RWPE1 (cell line): ENCODE measurements at regions not wholly inside any gene's neighbourhood (a gene's known extent, or its start where the extent isn't known, plus 50 kb on each side); places are given as distances from the start of the nearest gene placed in this dataset.

Source experiments
- CTCF ChIA-PET: fragments of 350-600 bp; sonication (Branson Sonifier 250); formaldehyde crosslinking; extraction: SDS; loops from one replicate; lab custom pipeline; 2021; lab: Yijun Ruan, JAX
- POLR2A ChIA-PET: fragments of 400-600 bp; formaldehyde crosslinking; extraction: SDS; loops from one replicate; lab custom pipeline; 2020; ENCODE audit warnings: antibody characterized with exemption; ENCODE audit not compliant: low non-redundant PET; lab: Yijun Ruan, JAX
- DNase-seq: peaks from one replicate; pipeline ENCODE4 v3.0.0; 2012; ENCODE audit warnings: low spot score
- H3K27ac ChIP-seq: fragments of 450-650 bp; 2 replicates; pipeline ENCODE4 v1.5.1; 2017
- TF ChIP-seq, protein P1 (sequence below): fragments of 450-650 bp; conservative IDR thresholded peaks from 2 replicates; pipeline ENCODE4 v1.5.1; 2017; ENCODE audit warnings: low read depth, mild to moderate bottlenecking

- POLR2A ChIA-PET, result no interaction called here
- H3K27ac ChIP-seq, result no peak overlapping the region
- TF ChIP-seq, protein P1, sequence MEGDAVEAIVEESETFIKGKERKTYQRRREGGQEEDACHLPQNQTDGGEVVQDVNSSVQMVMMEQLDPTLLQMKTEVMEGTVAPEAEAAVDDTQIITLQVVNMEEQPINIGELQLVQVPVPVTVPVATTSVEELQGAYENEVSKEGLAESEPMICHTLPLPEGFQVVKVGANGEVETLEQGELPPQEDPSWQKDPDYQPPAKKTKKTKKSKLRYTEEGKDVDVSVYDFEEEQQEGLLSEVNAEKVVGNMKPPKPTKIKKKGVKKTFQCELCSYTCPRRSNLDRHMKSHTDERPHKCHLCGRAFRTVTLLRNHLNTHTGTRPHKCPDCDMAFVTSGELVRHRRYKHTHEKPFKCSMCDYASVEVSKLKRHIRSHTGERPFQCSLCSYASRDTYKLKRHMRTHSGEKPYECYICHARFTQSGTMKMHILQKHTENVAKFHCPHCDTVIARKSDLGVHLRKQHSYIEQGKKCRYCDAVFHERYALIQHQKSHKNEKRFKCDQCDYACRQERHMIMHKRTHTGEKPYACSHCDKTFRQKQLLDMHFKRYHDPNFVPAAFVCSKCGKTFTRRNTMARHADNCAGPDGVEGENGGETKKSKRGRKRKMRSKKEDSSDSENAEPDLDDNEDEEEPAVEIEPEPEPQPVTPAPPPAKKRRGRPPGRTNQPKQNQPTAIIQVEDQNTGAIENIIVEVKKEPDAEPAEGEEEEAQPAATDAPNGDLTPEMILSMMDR, result no peak
- CTCF ChIA-PET, result interaction anchor here (0.5 to 0.6 kb wide), 2 partner anchors 84 to 118 kb away, joined by 3 read pairs; no protein-coding TSS in a partner anchor
- DNase-seq, result no peak
These were observed 772.7 kb upstream of the EPHA5 start for GRCh38 chr4:66443008-66443407.

DNA sequence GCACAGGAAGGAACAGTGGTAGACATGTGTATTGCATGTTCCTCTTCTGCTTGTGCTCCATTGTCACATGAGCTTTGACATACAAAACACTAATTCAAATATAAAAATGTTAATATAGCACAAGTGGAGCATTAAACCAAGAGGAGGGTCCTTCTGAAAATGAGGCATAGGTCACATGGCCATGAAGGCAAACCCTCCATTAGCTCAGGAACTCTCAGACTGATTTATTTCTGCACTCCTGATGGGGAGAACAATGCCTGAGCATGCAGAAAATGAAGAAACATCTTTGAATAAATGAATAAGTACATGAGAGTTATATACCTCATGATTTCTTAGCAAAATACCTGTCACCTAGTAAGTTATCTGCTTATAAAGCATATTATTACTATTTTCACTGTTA lies 769.2 kb upstream of the EPHA5 start:
- TF ChIP-seq, protein P1, result no peak
- ChIA-PET CTCF (no interaction called here), POLR2A (no interaction called here)
- H3K27ac ChIP-seq, result no peak overlapping the region
- DNase-seq, result no peak

DNA sequence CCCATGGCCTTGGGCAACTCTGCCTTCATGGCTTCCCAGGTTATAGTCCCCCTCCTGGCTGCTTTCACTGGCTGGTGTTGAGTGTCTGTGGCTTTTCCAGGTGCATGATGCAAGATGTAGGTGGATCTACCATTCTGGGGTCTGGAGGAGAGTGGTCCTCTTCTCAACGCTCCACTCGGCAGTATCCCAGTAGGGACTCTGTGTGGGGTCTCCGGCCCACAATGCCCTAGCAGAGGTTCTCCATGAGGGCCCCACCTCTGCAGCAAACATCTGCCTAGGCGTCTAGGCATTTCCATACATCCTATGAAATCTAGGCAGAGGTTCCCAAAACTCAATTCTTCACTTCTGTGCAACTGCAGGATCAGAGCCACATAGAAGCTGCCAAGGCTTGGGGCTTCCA lies 763.4 kb upstream of the EPHA5 start:
- ChIA-PET CTCF (no interaction called here), POLR2A (no interaction called here)
- DNase-seq, result no peak
- H3K27ac ChIP-seq, result no peak overlapping the region
- TF ChIP-seq, protein P1, result no peak

DNA sequence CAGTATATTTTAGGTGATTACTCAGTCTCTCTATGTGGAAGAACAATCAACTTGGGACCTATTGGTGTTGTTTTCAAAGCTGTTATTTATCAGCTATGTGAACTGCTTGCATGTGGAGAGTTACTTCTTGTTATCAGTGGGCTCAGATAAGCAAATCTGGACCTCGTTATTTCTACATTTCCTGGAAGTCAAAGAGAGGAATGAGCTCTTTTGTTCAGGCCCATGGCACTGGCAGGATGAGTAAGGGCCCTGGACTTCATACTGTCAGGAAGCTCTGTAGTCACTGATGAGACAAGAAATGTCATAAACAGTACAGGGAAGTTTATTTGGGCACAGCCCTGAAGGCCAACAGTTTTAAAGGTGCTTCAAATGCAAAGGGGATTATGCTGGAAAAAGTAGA lies 760.6 kb upstream of the EPHA5 start:
- no peak for DNase-seq
- TF ChIP-seq, protein P1, result no peak
- H3K27ac ChIP-seq, result no peak overlapping the region
- POLR2A ChIA-PET, result no interaction called here
- CTCF ChIA-PET, result interaction anchor here (0.6 kb wide), 1 partner anchor 99 kb away, joined by 4 read pairs; no protein-coding TSS in a partner anchor

DNA sequence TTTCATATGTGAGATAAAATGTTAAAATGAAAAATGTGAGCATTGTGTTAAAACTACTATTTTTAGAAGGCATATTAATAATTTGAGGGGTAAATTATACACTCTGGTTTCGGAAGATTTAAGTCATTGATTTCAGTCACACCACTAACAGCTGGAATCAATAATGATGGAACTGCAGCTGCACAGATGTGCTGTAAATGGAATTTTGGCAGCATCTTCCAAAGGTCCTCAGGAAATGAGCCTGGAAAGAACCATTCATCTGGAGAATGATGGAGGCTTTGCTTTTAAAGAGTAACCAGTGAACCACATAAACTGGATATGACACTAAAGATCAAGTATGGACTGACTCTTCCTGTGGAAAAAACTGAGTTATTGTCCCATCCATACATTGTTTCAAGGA lies 759.0 kb upstream of the EPHA5 start:
- no peak for DNase-seq
- ChIA-PET CTCF (no interaction called here), POLR2A (no interaction called here)
- H3K27ac ChIP-seq, result no peak overlapping the region
- TF ChIP-seq, protein P1, result no peak

- ChIA-PET POLR2A (no interaction called here), CTCF (no interaction called here)
- TF ChIP-seq, protein P1, result no peak
- no peak for DNase-seq
- no peak overlapping the region for H3K27ac ChIP-seq
These were observed 746.1 kb upstream of the EPHA5 start for GRCh38 chr4:66416425-66416824.
